HEK293 (cell line): ENCODE measurements at regions not wholly inside any gene's neighbourhood (a gene's known extent, or its start where the extent isn't known, plus 50 kb on each side); places are given as distances from the start of the nearest gene placed in this dataset.
"Not testable (repeated sequence)": the region's sequence is repeated elsewhere in the genome, so short reads cannot be mapped to it uniquely, and the experiment has no call there.

ENCODE experiments used
- CTCF ChIA-PET: fragments of 350-600 bp; formaldehyde crosslinking; extraction: SDS; loops from one replicate; lab custom pipeline; 2021; ENCODE audit warnings: antibody characterized with exemption; lab: Yijun Ruan, JAX
- POLR2A ChIA-PET: fragments of 300-600 bp; formaldehyde crosslinking; extraction: SDS; loops from one replicate; lab custom pipeline; 2020; ENCODE audit warnings: antibody characterized with exemption, inconsistent platforms; lab: Yijun Ruan, JAX
- H3K27ac ChIP-seq: fragments of 200-500 bp; sonication (Bioruptor generic); 2 replicates; pipeline ENCODE4 v1.5.1; 2014; ENCODE audit warnings: low read depth, low read length, control low read depth, inconsistent platforms; ENCODE audit errors: extremely low read depth
- H3K36me3 ChIP-seq, 2 experiments: fragments of 200-500 bp in 1 of 2; sonication (Bioruptor generic) in 1 of 2; 1 replicate in 1 of 2; 2 replicates in 1 of 2; pipeline ENCODE4 v1.5.1; 2014 to 2017; ENCODE audit warnings: inconsistent platforms in 2 of 2, low read length in 2 of 2; ENCODE audit not compliant: control insufficient read depth in 2 of 2, insufficient read depth in 1 of 2
- H3K4me1 ChIP-seq: fragments of 200-500 bp; sonication (Bioruptor generic); 2 replicates; pipeline ENCODE4 v1.5.1; 2014; ENCODE audit warnings: mild to moderate bottlenecking, low read length, inconsistent platforms; ENCODE audit not compliant: control insufficient read depth, insufficient read depth
- H3K4me3 ChIP-seq: 2 replicates; pipeline ENCODE4 v1.5.1; 2011; ENCODE audit warnings: low read depth, mild to moderate bottlenecking, control low read depth, low read length, moderate library complexity
- H3K9me3 ChIP-seq: fragments of 200-500 bp; sonication (Bioruptor generic); 2 replicates; pipeline ENCODE4 v1.5.1; 2014; ENCODE audit warnings: low read depth, low read length, inconsistent platforms; ENCODE audit not compliant: control insufficient read depth, insufficient read depth
- KLF8 ChIP-seq: fragments of 450-650 bp; formaldehyde crosslinking; IDR thresholded peaks from 2 replicates; pipeline ENCODE4 v1.5.1; 2016; ENCODE audit warnings: missing biosample characterization, missing genetic modification characterization
- SETDB1 ChIP-seq: IDR thresholded peaks from one replicate; pipeline ENCODE4 v1.6.1; 2017; ENCODE audit warnings: mild to moderate bottlenecking, low read length, moderate library complexity, mixed read lengths; ENCODE audit not compliant: insufficient read length
- SP7 ChIP-seq: fragments of 450-650 bp; formaldehyde crosslinking; IDR thresholded peaks from 2 replicates; pipeline ENCODE4 v1.5.1; 2016; ENCODE audit warnings: missing biosample characterization, missing genetic modification characterization
- TRIM28 ChIP-seq: IDR thresholded peaks from 2 replicates; pipeline ENCODE4 v1.6.1; 2011; ENCODE audit warnings: low read length, control low read depth, borderline replicate concordance
- ZBTB17 ChIP-seq: fragments of 450-650 bp; formaldehyde crosslinking; IDR thresholded peaks from 2 replicates; pipeline ENCODE4 v1.5.1; 2016; ENCODE audit warnings: missing biosample characterization, missing genetic modification characterization
- ZNF121 ChIP-seq: fragments of 450-650 bp; formaldehyde crosslinking; IDR thresholded peaks from 2 replicates; pipeline ENCODE4 v1.5.1; 2016; ENCODE audit warnings: missing biosample characterization, missing genetic modification characterization
- ZNF16 ChIP-seq: fragments of 450-650 bp; formaldehyde crosslinking; IDR thresholded peaks from 2 replicates; pipeline ENCODE4 v1.5.1; 2016; ENCODE audit warnings: low read depth, missing biosample characterization, missing genetic modification characterization
- ZNF2 ChIP-seq: fragments of 450-650 bp; formaldehyde crosslinking; IDR thresholded peaks from 2 replicates; pipeline ENCODE4 v1.5.1; 2016; ENCODE audit warnings: missing biosample characterization, missing genetic modification characterization
- ZNF292 ChIP-seq: fragments of 450-650 bp; formaldehyde crosslinking; IDR thresholded peaks from 2 replicates; pipeline ENCODE4 v1.5.1; 2016; ENCODE audit warnings: low read depth, missing biosample characterization, missing genetic modification characterization, borderline replicate concordance
- ZNF600 ChIP-seq: fragments of 450-650 bp; formaldehyde crosslinking; IDR thresholded peaks from 2 replicates; pipeline ENCODE4 v1.5.1; 2016; ENCODE audit warnings: missing biosample characterization, missing genetic modification characterization
- ZNF623 ChIP-seq: fragments of 450-650 bp; formaldehyde crosslinking; IDR thresholded peaks from 2 replicates; pipeline ENCODE4 v1.5.1; 2016; ENCODE audit warnings: missing biosample characterization, missing genetic modification characterization
- ZNF654 ChIP-seq: fragments of 450-650 bp; formaldehyde crosslinking; IDR thresholded peaks from 2 replicates; pipeline ENCODE4 v1.5.1; 2016; ENCODE audit warnings: low read depth, missing biosample characterization, missing genetic modification characterization
- TF ChIP-seq, protein P1 (sequence below): fragments of 450-650 bp; formaldehyde crosslinking; IDR thresholded peaks from 2 replicates; pipeline ENCODE4 v1.5.1; 2016; ENCODE audit warnings: missing biosample characterization, missing genetic modification characterization
- TF ChIP-seq, protein P2 (sequence below): fragments of 450-650 bp; formaldehyde crosslinking; IDR thresholded peaks from 2 replicates; pipeline ENCODE4 v1.5.1; 2016; ENCODE audit warnings: missing biosample characterization, missing genetic modification characterization
- TF ChIP-seq, protein P3 (sequence below): fragments of 450-650 bp; formaldehyde crosslinking; IDR thresholded peaks from 2 replicates; pipeline ENCODE4 v1.5.1; 2016; ENCODE audit warnings: missing biosample characterization, missing genetic modification characterization
- TF ChIP-seq, protein P4 (sequence below): fragments of 450-650 bp; formaldehyde crosslinking; IDR thresholded peaks from 2 replicates; pipeline ENCODE4 v1.5.1; 2016; ENCODE audit warnings: missing biosample characterization, missing genetic modification characterization

DNA sequence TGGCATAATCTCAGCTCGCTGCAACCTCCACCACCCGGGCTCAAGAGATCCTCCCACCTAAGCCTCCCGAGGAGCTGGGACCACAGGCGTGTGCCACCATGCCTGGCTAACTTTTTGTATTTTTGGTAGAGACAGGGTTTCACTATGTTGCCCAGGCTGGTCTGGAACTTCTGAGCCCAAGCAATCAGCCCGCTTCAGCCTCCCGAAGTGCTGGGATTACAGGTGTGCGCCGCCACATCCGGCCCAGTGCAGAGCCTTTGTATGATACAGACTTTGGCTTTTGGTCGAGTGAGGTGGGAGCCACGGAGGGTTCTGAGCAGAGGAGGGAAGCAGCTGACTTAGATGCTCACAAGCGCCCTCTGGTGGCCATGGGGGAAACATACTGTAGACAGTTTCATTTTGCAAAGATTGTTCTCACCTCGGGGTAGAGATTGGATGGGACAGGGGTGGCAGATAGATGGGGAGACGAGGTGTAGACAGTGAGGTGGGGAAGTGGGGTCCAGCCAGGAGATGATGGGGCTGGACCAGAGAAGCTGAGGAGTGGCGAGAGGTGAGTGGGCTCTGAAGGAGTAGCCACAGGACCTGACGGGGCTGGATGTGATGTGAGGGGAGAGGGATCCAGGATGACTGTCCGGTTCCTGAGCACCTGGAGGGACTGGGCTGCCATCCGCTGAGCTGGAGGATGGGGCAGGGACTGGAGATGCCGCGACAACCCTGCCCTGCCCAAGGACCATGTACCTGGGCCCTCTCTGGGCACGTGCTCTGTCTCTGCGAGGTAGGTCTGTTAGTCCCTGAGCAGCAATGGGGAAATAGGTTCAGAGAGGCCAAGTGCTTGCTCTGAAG is 105.1 kb downstream of the CRLF3 start:
- H3K4me1 ChIP-seq, H3K4me3 ChIP-seq: not testable (repeated sequence)
- peak; percentile 43; the same call in 1 of the 2 replicates for TF ChIP-seq KLF8
- TF ChIP-seq, protein P1, sequence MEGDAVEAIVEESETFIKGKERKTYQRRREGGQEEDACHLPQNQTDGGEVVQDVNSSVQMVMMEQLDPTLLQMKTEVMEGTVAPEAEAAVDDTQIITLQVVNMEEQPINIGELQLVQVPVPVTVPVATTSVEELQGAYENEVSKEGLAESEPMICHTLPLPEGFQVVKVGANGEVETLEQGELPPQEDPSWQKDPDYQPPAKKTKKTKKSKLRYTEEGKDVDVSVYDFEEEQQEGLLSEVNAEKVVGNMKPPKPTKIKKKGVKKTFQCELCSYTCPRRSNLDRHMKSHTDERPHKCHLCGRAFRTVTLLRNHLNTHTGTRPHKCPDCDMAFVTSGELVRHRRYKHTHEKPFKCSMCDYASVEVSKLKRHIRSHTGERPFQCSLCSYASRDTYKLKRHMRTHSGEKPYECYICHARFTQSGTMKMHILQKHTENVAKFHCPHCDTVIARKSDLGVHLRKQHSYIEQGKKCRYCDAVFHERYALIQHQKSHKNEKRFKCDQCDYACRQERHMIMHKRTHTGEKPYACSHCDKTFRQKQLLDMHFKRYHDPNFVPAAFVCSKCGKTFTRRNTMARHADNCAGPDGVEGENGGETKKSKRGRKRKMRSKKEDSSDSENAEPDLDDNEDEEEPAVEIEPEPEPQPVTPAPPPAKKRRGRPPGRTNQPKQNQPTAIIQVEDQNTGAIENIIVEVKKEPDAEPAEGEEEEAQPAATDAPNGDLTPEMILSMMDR (tag by site-specific recombination) = peak; percentile 74
- TF ChIP-seq, protein P2, sequence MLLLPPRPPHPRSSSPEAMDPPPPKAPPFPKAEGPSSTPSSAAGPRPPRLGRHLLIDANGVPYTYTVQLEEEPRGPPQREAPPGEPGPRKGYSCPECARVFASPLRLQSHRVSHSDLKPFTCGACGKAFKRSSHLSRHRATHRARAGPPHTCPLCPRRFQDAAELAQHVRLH (tag by site-specific recombination) = peak; percentile 33; the same call in 1 of the 2 replicates
- TF ChIP-seq SETDB1 = peak; percentile 14
- 0 out of 2 replicates have a peak, but pooled peaks have one; percentile 24 for TF ChIP-seq ZNF2
- TF ChIP-seq ZNF600 (tag by site-specific recombination) = 0 out of 2 replicates have a peak, but pooled peaks have one; percentile 24
- TF ChIP-seq ZBTB17 (tag by site-specific recombination) = peak; percentile 44; the same call in 1 of the 2 replicates
- peak; percentile 27; the same call in 1 of the 2 replicates for TF ChIP-seq SP7 (tag by site-specific recombination)
- TF ChIP-seq ZNF16 (tag by site-specific recombination) = peak; percentile 99
- TF ChIP-seq ZNF121 = peak; percentile 96
- TF ChIP-seq ZNF654 (tag by site-specific recombination) = peak; percentile 34
- TF ChIP-seq, all 188 proteins: peak for 11; not testable (repeated sequence) for 177
- not testable (repeated sequence) for H3K27ac ChIP-seq, H3K9me3 ChIP-seq
- peaks cover 0 to 15% of the 10 kb centered on the region in 2 experiments; a peak in 2 of 3 replicates for H3K36me3 ChIP-seq
- ChIA-PET CTCF (interaction anchor here (0.6 to 1.5 kb wide), 8 partner anchors 10 to 379 kb away, joined by 3 to 8 read pairs (median 3); partner anchors contain the start of gene CRLF3), POLR2A (interaction anchor here (0.9 kb wide), 1 partner anchor 9 kb away, joined by 4 read pairs; no protein-coding TSS in a partner anchor)

DNA sequence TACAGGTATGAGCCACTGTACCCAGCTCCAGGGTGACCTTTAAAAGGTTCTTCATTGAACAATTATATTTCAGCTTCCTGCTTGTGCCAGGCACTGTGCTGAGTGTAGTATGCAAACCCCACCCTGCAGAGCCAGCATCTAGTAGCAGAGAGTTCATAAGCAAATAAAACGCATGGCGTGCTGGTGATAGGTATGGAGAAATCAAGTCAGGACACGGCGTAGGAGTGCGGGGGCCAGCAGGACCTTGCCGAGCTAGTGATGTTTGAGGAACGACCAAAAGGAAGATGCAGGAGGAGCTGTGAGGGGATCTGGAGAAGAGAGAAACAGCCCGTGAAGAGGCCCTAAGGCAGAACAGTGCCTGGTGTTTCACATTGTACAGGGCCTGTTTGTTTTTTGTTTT is 105.8 kb downstream of the CRLF3 start:
- ChIA-PET POLR2A (interaction anchor here (0.9 kb wide), 1 partner anchor 9 kb away, joined by 4 read pairs; no protein-coding TSS in a partner anchor), CTCF (interaction anchor here (0.6 to 1.5 kb wide), 6 partner anchors 10 to 612 kb away, joined by 3 to 8 read pairs (median 3); no protein-coding TSS in a partner anchor)
- H3K4me1 ChIP-seq, H3K4me3 ChIP-seq, H3K9me3 ChIP-seq, H3K27ac ChIP-seq: not testable (repeated sequence)
- H3K36me3 ChIP-seq = peaks cover 0 to 15% of the 10 kb centered on the region in 2 experiments; a peak in 2 of 3 replicates

DNA sequence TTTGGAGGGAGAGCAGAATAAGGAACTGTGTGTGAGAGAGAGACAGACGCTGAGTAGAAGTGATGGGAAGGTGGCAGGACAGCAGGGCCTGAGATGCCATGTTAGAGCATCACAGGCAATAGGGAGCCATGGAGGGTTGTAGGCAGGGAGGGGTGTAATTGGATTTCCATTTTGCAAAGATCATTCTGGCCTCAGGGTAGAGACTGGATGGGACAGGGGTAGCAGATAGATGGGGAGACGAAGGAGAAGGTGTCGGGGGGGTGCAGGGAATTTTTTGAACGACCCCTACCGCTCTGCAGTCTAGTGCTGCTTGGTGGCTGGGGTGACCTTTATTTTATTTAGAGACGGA is 106.4 kb downstream of the CRLF3 start:
- H3K9me3 ChIP-seq, H3K27ac ChIP-seq, H3K4me3 ChIP-seq, H3K4me1 ChIP-seq, POLR2A ChIA-PET: not testable (repeated sequence)
- CTCF ChIA-PET = interaction anchor here (0.7 to 1.5 kb wide), 3 partner anchors 20 to 612 kb away, joined by 3 to 4 read pairs (median 3); no protein-coding TSS in a partner anchor
- TF ChIP-seq ZNF16 (tag by site-specific recombination) = peak; percentile 94
- H3K36me3 ChIP-seq = peaks cover 0 to 15% of the 10 kb centered on the region in 2 experiments; a peak in 2 of 3 replicates

DNA sequence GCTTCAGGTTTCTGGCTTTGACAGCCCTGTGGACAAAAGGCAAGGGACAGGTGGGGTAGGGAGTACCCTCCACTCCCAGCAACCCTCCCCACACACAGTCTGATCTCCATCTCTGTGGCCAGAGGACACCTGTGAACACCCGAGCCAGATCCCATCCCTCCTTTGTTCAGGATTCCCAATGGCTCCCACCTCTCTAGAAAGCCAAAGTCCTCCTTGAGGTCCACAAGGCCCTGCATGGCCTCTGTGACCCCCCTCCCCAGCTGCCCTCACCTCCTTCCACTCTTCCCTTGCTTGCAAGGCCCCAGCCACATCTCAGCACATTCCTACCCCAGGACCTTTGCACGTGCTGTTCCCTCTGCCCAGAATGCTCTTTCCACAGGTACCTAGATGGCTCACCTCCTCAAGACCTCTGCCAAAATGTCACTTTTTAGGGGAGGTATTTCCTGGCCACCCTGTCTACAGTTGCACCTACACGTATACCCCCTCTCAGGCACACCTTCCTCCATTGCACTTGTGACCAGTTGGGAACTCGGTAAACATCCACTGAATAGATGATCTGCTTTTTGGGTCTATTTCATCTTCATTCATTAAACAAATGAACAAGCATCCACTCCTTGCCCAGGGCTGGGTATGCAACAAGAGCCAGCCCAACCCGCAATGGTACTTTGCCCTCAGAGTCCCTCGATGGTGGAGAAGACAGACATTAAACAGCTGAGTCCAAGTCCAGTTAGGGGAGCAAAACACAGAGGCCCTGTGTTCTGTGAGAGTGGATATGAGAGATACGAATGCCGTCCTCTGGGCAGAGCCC is 107.0 kb downstream of the CRLF3 start:
- ChIA-PET CTCF (interaction anchor here (0.7 to 1.5 kb wide), 3 partner anchors 19 to 606 kb away, joined by 3 to 4 read pairs (median 3); no protein-coding TSS in a partner anchor), POLR2A (no interaction called here)
- no peak overlapping the region for H3K4me3 ChIP-seq
- peaks cover 0 to 15% of the 10 kb centered on the region in 2 experiments; a peak in 2 of 3 replicates for H3K36me3 ChIP-seq
- TF ChIP-seq, protein P3, sequence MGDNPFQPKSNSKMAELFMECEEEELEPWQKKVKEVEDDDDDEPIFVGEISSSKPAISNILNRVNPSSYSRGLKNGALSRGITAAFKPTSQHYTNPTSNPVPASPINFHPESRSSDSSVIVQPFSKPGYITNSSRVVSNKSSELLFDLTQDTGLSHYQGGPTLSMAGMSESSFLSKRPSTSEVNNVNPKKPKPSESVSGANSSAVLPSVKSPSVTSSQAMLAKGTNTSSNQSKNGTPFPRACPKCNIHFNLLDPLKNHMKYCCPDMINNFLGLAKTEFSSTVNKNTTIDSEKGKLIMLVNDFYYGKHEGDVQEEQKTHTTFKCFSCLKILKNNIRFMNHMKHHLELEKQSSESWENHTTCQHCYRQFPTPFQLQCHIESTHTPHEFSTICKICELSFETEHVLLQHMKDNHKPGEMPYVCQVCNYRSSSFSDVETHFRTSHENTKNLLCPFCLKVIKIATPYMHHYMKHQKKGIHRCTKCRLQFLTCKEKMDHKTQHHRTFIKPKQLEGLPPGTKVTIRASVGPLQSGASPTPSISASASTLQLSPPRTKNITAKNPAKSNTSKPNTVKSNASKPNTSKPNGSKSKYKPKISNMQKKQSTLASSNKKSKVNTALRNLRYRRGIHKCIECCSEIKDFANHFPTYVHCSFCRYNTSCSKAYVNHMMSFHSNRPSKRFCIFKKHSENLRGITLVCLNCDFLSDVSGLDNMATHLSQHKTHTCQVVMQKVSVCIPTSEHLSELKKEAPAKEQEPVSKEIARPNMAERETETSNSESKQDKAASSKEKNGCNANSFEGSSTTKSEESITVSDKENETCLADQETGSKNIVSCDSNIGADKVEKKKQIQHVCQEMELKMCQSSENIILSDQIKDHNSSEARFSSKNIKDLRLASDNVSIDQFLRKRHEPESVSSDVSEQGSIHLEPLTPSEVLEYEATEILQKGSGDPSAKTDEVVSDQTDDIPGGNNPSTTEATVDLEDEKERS (tag by site-specific recombination) = peak; percentile 33; the same call in 1 of the 2 replicates
- TF ChIP-seq ZNF623 (tag by site-specific recombination) (peak; percentile 99), ZNF292 (tag by site-specific recombination) (no peak), TRIM28 (no peak)
- TF ChIP-seq, protein P4, sequence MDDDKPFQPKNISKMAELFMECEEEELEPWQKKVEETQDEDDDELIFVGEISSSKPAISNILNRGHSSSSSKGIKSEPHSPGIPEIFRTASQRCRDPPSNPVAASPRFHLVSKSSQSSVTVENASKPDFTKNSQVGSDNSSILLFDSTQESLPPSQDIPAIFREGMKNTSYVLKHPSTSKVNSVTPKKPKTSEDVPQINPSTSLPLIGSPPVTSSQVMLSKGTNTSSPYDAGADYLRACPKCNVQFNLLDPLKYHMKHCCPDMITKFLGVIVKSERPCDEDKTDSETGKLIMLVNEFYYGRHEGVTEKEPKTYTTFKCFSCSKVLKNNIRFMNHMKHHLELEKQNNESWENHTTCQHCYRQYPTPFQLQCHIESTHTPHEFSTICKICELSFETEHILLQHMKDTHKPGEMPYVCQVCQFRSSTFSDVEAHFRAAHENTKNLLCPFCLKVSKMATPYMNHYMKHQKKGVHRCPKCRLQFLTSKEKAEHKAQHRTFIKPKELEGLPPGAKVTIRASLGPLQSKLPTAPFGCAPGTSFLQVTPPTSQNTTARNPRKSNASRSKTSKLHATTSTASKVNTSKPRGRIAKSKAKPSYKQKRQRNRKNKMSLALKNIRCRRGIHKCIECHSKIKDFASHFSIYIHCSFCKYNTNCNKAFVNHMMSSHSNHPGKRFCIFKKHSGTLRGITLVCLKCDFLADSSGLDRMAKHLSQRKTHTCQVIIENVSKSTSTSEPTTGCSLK (tag by site-specific recombination) = no peak
- H3K27ac ChIP-seq = no peak overlapping the region
- H3K4me1 ChIP-seq = no peaks in the 10 kb centered on the region; the same call in 1 of the 2 replicates
- H3K9me3 ChIP-seq = no peaks in the 10 kb centered on the region
